HepG2 (cell line): ENCODE measurements at regions not wholly inside any gene's neighbourhood (a gene's known extent, or its start where the extent isn't known, plus 50 kb on each side); places are given as distances from the start of the nearest gene placed in this dataset.

Source experiments
- ATAC-seq: fragments of 200-7000 bp; cut with Tn5 transposase; 3 replicates; pipeline ENCODE4 v1.9.1; 2020; ENCODE audit warnings: mild to moderate bottlenecking, moderate library complexity
- BruUV-seq: library from RNA; stranded (reverse); fragments of 400-500 nt; replicated peaks from 2 replicates; lab custom pipeline; 2021; lab: Mats Ljungman, UMichigan
- CTCF ChIA-PET: fragments of 300-600 bp; formaldehyde crosslinking; extraction: SDS; loops from one replicate; lab custom pipeline; 2021; ENCODE audit warnings: low total read pairs, inconsistent platforms, low intra/inter-chr PET ratio; lab: Yijun Ruan, JAX
- POLR2A ChIA-PET: fragments of 350-600 bp; sonication (Branson Sonifier 250); formaldehyde crosslinking; loops from one replicate; lab custom pipeline; 2020; ENCODE audit warnings: antibody characterized with exemption, inconsistent platforms; lab: Yijun Ruan, JAX
- DNase-seq: peaks from one replicate; pipeline ENCODE4 v3.0.0-alpha.2; 2015; ENCODE audit warnings: low spot score
- FAIRE-seq: peaks from 3 replicates; lab custom pipeline; 2011; peaks lifted over from hg19 to GRCh38; lab: Jason Lieb, UNC
- H2AFZ ChIP-seq: one replicate; pipeline ENCODE4 v1.6.1; 2011; ENCODE audit warnings: low read length, inconsistent platforms
- H3K27ac ChIP-seq: fragments of 300-600 bp; 3 replicates; pipeline ENCODE4 v1.8.0; 2011; ENCODE audit warnings: mixed run types, mild to moderate bottlenecking, mixed read lengths, low read length, inconsistent platforms; ENCODE audit not compliant: insufficient read depth; ENCODE audit errors: extremely low read length
- H3K27me3 ChIP-seq, 2 experiments: fragments of 200-600 bp in 1 of 2; 2 replicates in 1 of 2; 3 replicates in 1 of 2; pipeline versions ENCODE4 v1.6.0 to v1.8.0; 2011; ENCODE audit warnings: low read length in 2 of 2, mild to moderate bottlenecking in 2 of 2, moderate library complexity in 2 of 2, inconsistent platforms in 1 of 2; ENCODE audit not compliant: insufficient read depth in 2 of 2, control insufficient read depth in 1 of 2
- H3K36me3 ChIP-seq, 2 experiments: fragments of 200-600 bp in 1 of 2; replicated peaks in 1 of 2; 2 replicates in 1 of 2; 3 replicates in 1 of 2; pipeline versions ENCODE4 v1.5.1 to v1.8.0; 2011; ENCODE audit warnings: low read length in 2 of 2, inconsistent platforms in 1 of 2; ENCODE audit not compliant: insufficient read depth in 2 of 2, control insufficient read depth in 1 of 2
- H3K4me1 ChIP-seq: 2 replicates; pipeline ENCODE4 v1.5.1; 2012; ENCODE audit warnings: low read length, inconsistent platforms; ENCODE audit not compliant: insufficient read depth
- H3K4me2 ChIP-seq: 2 replicates; pipeline ENCODE4 v1.6.0; 2011; ENCODE audit warnings: low read depth, low read length, inconsistent platforms
- H3K4me3 ChIP-seq, 3 experiments: fragments of 200-600 bp in 1 of 3; sonication (generic), shearing (Covaris generic) in 1 of 3; replicated peaks in 1 of 3; 2 replicates each; pipeline ENCODE4 v1.5.1; 2011 to 2016; ENCODE audit warnings: low read length in 3 of 3, inconsistent platforms in 2 of 3, low read depth in 2 of 3, mild to moderate bottlenecking in 2 of 3, control low read depth in 1 of 3, mixed read lengths in 1 of 3; ENCODE audit not compliant: insufficient read depth in 1 of 3
- H3K79me2 ChIP-seq: one replicate; pipeline ENCODE4 v1.6.1; 2011; ENCODE audit warnings: low read length, inconsistent platforms; ENCODE audit not compliant: insufficient read depth
- H3K9ac ChIP-seq: 2 replicates; pipeline ENCODE4 v1.6.0; 2011; ENCODE audit warnings: mild to moderate bottlenecking, low read depth, low read length, inconsistent platforms; ENCODE audit not compliant: insufficient read depth
- H3K9me3 ChIP-seq: 2 replicates; pipeline ENCODE4 v1.5.1; 2012; ENCODE audit warnings: mild to moderate bottlenecking, low read length
- H4K20me1 ChIP-seq: 2 replicates; pipeline ENCODE4 v1.6.0; 2011; ENCODE audit warnings: inconsistent platforms, mild to moderate bottlenecking, low read length, moderate library complexity; ENCODE audit not compliant: insufficient read depth
- BRF2 ChIP-seq: sonication (generic); formaldehyde crosslinking; IDR thresholded peaks from 2 replicates; pipeline ENCODE4 v1.8.1; 2022; ENCODE audit warnings: mild to moderate bottlenecking, missing genetic modification reagents
- CEBPZ ChIP-seq: IDR thresholded peaks from 2 replicates; pipeline ENCODE4 v1.6.1; 2012; ENCODE audit warnings: low read length, improper control_type of control experiment
- E2F5 ChIP-seq: sonication (generic); formaldehyde crosslinking; conservative IDR thresholded peaks from 2 replicates; pipeline ENCODE4 v1.4.0; 2020; ENCODE audit warnings: missing genetic modification reagents
- ELF3 ChIP-seq: IDR thresholded peaks from 2 replicates; pipeline ENCODE4 v1.6.1; 2016; ENCODE audit warnings: missing genetic modification reagents, missing compliant biosample characterization
- ESRRA ChIP-seq: sonication (generic); formaldehyde crosslinking; IDR thresholded peaks from 2 replicates; pipeline ENCODE4 v1.5.1; 2020; ENCODE audit warnings: mild to moderate bottlenecking, low read depth, missing genetic modification reagents
- GABPA ChIP-seq, 2 experiments: IDR thresholded peaks; 2 replicates each; pipeline ENCODE4 v1.6.1; 2011 to 2016; ENCODE audit warnings: low read depth in 2 of 2, low read length in 1 of 2, missing biosample characterization in 1 of 2, missing genetic modification characterization in 1 of 2
- MYPOP ChIP-seq: sonication (generic); formaldehyde crosslinking; IDR thresholded peaks from 2 replicates; pipeline ENCODE4 v1.8.1; 2023; ENCODE audit warnings: mild to moderate bottlenecking, moderate library complexity, missing genetic modification reagents
- U2AF2 ChIP-seq: fragments of 200-400 bp; formaldehyde crosslinking; IDR thresholded peaks from 2 replicates; pipeline ENCODE4 v1.6.1; 2017; ENCODE audit warnings: low read depth, mild to moderate bottlenecking, low read length
- YEATS2 ChIP-seq: sonication (generic); formaldehyde crosslinking; IDR thresholded peaks from 2 replicates; pipeline ENCODE4 v1.4.0; 2020; ENCODE audit warnings: missing genetic modification reagents, borderline replicate concordance
- ZBTB21 ChIP-seq: sonication (generic); formaldehyde crosslinking; IDR thresholded peaks from 2 replicates; pipeline ENCODE4 v1.4.0; 2020; ENCODE audit warnings: missing genetic modification reagents
- ZNF383 ChIP-seq: sonication (generic); formaldehyde crosslinking; IDR thresholded peaks from 2 replicates; pipeline ENCODE4 v1.4.0; 2020; ENCODE audit warnings: missing genetic modification reagents, mild to moderate bottlenecking, borderline replicate concordance
- ZNF432 ChIP-seq: sonication (generic); formaldehyde crosslinking; IDR thresholded peaks from 2 replicates; pipeline ENCODE4 v1.5.0; 2020; ENCODE audit warnings: missing genetic modification reagents, mild to moderate bottlenecking, borderline replicate concordance
- ZNF766 ChIP-seq: sonication (generic); formaldehyde crosslinking; IDR thresholded peaks from 2 replicates; pipeline ENCODE4 v1.5.0; 2020; ENCODE audit warnings: missing genetic modification reagents, borderline replicate concordance
- ZSCAN29 ChIP-seq: sonication (generic); formaldehyde crosslinking; conservative IDR thresholded peaks from 2 replicates; pipeline ENCODE4 v1.4.0; 2020; ENCODE audit warnings: mild to moderate bottlenecking, missing genetic modification reagents
- WGBS: methylation state at CpG from one replicate; pipeline ENCODE4 v1.1.6; 2017; ENCODE audit warnings: low lambda C conversion rate; 5-methylcytosine and 5-hydroxymethylcytosine counted together
- in situ Hi-C: cut with HindIII; loops from 2 replicates; pipeline ENCODE4 v1.10.0; 2017; ENCODE audit warnings: low pct_unique_long_range_greater_than_20kb; ENCODE audit not compliant: extremely low pct_ligation_motif_present
- intact Hi-C: fragments of 100-400 bp; cut with micrococcal nuclease; formaldehyde crosslinking; loops from one replicate; pipeline ENCODE4 v1.10.0; 2022; ENCODE audit not compliant: unreplicated experiment

GRCh38 chr6:68239034-68239433 is 396.0 kb upstream of the ADGRB3 start:
- Histone ChIP-seq H3K4me1 (no peaks in the 10 kb centered on the region), H4K20me1 (no peaks in the 10 kb centered on the region), H3K4me2 (no peak overlapping the region), H3K9ac (no peak overlapping the region), H3K27me3 (no peaks in the 10 kb centered on the region), H3K79me2 (no peaks in the 10 kb centered on the region), H3K4me3 (no peak overlapping the region), H3K27ac (no peak overlapping the region), H3K9me3 (no peaks in the 10 kb centered on the region), H2AFZ (no peak overlapping the region), H3K36me3 (no peaks in the 10 kb centered on the region)
- ATAC-seq: no peak
- no peak for DNase-seq
- intact Hi-C loops (no loop called here), in situ Hi-C loops (no loop called here)
- BruUV-seq: no TSS peak
- ChIA-PET POLR2A (no interaction called here), CTCF (no interaction called here)
- FAIRE-seq: no peak
- WGBS: 2% methylated on average over 2 of the region's 2 CpGs
- TF ChIP-seq E2F5 (CRISPR knock-in tag) (no peak), U2AF2 (no peak), ZNF766 (CRISPR knock-in tag) (no peak), BRF2 (no peak), ZBTB21 (CRISPR knock-in tag) (no peak), GABPA (IDR thresholded peaks at IDR 0.05; ENCODE audit: low read depth, low read length) (no peak), GABPA (CRISPR knock-in tag; IDR thresholded peaks at IDR 0.05; ENCODE audit: low read depth) (no peak), MYPOP (CRISPR knock-in tag) (no peak), ZNF383 (no peak), CEBPZ (no peak), ELF3 (CRISPR knock-in tag) (no peak), ZSCAN29 (CRISPR knock-in tag) (no peak), ZNF432 (no peak), YEATS2 (CRISPR knock-in tag) (no peak), ESRRA (CRISPR knock-in tag) (no peak)
